OCI-LY1 (cell line): ENCODE measurements at regions not wholly inside any gene's neighbourhood (a gene's known extent, or its start where the extent isn't known, plus 50 kb on each side); places are given as distances from the start of the nearest gene placed in this dataset.

Experiments
- H2AFZ ChIP-seq: fragments of 200-600 bp; sonication (generic), shearing (Covaris generic); 2 replicates; pipeline ENCODE4 v1.6.0; 2014; ENCODE audit warnings: antibody characterized with exemption, mild to moderate bottlenecking, low read length
- H3F3A ChIP-seq: fragments of 200-600 bp; sonication (generic), shearing (Covaris generic); 2 replicates; pipeline ENCODE4 v1.6.0; 2014; ENCODE audit warnings: mild to moderate bottlenecking, antibody characterized with exemption, low read length, moderate library complexity; ENCODE audit not compliant: insufficient read depth
- H3K27ac ChIP-seq: fragments of 200-600 bp; sonication (generic); 2 replicates; pipeline ENCODE4 v1.5.1; 2014; ENCODE audit warnings: low read length, mixed run types, mild to moderate bottlenecking, low read depth; ENCODE audit not compliant: poor library complexity, severe bottlenecking
- H3K27me3 ChIP-seq: fragments of 200-600 bp; sonication (generic); 2 replicates; pipeline ENCODE4 v1.6.0; 2014; ENCODE audit warnings: antibody characterized with exemption, mild to moderate bottlenecking, low read length, moderate library complexity; ENCODE audit not compliant: insufficient read depth
- H3K36me3 ChIP-seq: fragments of 200-600 bp; sonication (generic); 2 replicates; pipeline ENCODE4 v1.6.1; 2014; ENCODE audit warnings: mild to moderate bottlenecking, antibody characterized with exemption, low read length, moderate library complexity, mixed read lengths; ENCODE audit not compliant: insufficient read depth
- H3K4me1 ChIP-seq: fragments of 200-600 bp; sonication (generic); 2 replicates; pipeline ENCODE4 v1.5.1; 2014; ENCODE audit warnings: mild to moderate bottlenecking, low read length, moderate library complexity; ENCODE audit not compliant: insufficient read depth, severe bottlenecking
- H3K4me2 ChIP-seq: fragments of 200-600 bp; sonication (generic), shearing (Covaris generic); 2 replicates; pipeline ENCODE4 v1.6.1; 2014; ENCODE audit warnings: low read length
- H3K4me3 ChIP-seq: fragments of 200-600 bp; sonication (generic); 2 replicates; pipeline ENCODE4 v1.5.1; 2014; ENCODE audit warnings: low read length, low read depth, mild to moderate bottlenecking, mixed read lengths; ENCODE audit not compliant: poor library complexity, severe bottlenecking
- H3K79me2 ChIP-seq: fragments of 200-600 bp; shearing (Covaris generic); 2 replicates; pipeline ENCODE4 v1.6.1; 2016; ENCODE audit warnings: mixed run types, low read length, mixed read lengths; ENCODE audit not compliant: insufficient read depth
- H3K9ac ChIP-seq: fragments of 200-600 bp; sonication (generic), shearing (Covaris generic); 2 replicates; pipeline ENCODE4 v1.6.1; 2014; ENCODE audit warnings: mild to moderate bottlenecking, low read length, mixed read lengths
- H3K9me2 ChIP-seq: fragments of 200-600 bp; sonication (generic), shearing (Covaris generic); 2 replicates; pipeline ENCODE4 v1.6.1; 2014; ENCODE audit warnings: low read depth, mild to moderate bottlenecking, low read length, mixed read lengths
- H3K9me3 ChIP-seq: fragments of 200-600 bp; shearing (Covaris generic); 2 replicates; pipeline ENCODE4 v1.6.1; 2014; ENCODE audit warnings: low read length, mixed read lengths
- H4K20me1 ChIP-seq: fragments of 200-600 bp; sonication (generic), shearing (Covaris generic); 2 replicates; pipeline ENCODE4 v1.6.0; 2016; ENCODE audit warnings: mild to moderate bottlenecking, low read length; ENCODE audit not compliant: insufficient read depth
- CTCF ChIP-seq: fragments of 200-600 bp; sonication (generic), shearing (Covaris generic); IDR thresholded peaks from 2 replicates; pipeline ENCODE4 v1.5.1; 2017; ENCODE audit warnings: mild to moderate bottlenecking, antibody characterized with exemption, low read length, moderate library complexity, mixed read lengths
- EZH2 ChIP-seq: fragments of 200-600 bp; sonication (generic), shearing (Covaris generic); IDR thresholded peaks from 2 replicates; pipeline ENCODE4 v1.8.0; 2017; ENCODE audit warnings: borderline replicate concordance, mixed run types, mild to moderate bottlenecking, antibody characterized with exemption, low read length, moderate library complexity, mixed read lengths

GRCh38 chr1:30420519-30421050 is 302.8 kb downstream of the MATN1 start:
- Histone ChIP-seq H3K9me2 (no peaks in the 10 kb centered on the region), H3K4me2 (no peak overlapping the region), H4K20me1 (no peaks in the 10 kb centered on the region), H3K27me3 (no peaks in the 10 kb centered on the region), H3K9ac (no peak overlapping the region), H3K9me3 (no peaks in the 10 kb centered on the region), H3F3A (no peaks in the 10 kb centered on the region), H3K4me1 (no peaks in the 10 kb centered on the region), H3K36me3 (no peaks in the 10 kb centered on the region), H3K4me3 (no peak overlapping the region), H3K27ac (no peak overlapping the region), H2AFZ (no peak overlapping the region), H3K79me2 (no peaks in the 10 kb centered on the region)
- TF ChIP-seq EZH2: no peak
- no peak for TF ChIP-seq CTCF

GRCh38 chr1:30419831-30420230 is 303.6 kb downstream of the MATN1 start:
- Histone ChIP-seq H3K4me3 (no peak overlapping the region), H3K79me2 (no peaks in the 10 kb centered on the region), H3K9ac (no peak overlapping the region), H3K4me1 (no peaks in the 10 kb centered on the region), H3K36me3 (no peaks in the 10 kb centered on the region), H2AFZ (no peak overlapping the region), H4K20me1 (no peaks in the 10 kb centered on the region), H3K27me3 (no peaks in the 10 kb centered on the region), H3K9me3 (no peaks in the 10 kb centered on the region), H3K27ac (no peak overlapping the region), H3K4me2 (no peak overlapping the region), H3F3A (no peaks in the 10 kb centered on the region), H3K9me2 (no peaks in the 10 kb centered on the region)
- no peak for TF ChIP-seq CTCF
- no peak for TF ChIP-seq EZH2

- Histone ChIP-seq H3K9me2 (no peaks in the 10 kb centered on the region), H3K36me3 (no peaks in the 10 kb centered on the region), H3K4me2 (no peak overlapping the region), H4K20me1 (no peaks in the 10 kb centered on the region), H3K4me3 (no peak overlapping the region), H3F3A (no peaks in the 10 kb centered on the region), H3K27me3 (no peaks in the 10 kb centered on the region), H3K27ac (no peak overlapping the region), H3K4me1 (no peaks in the 10 kb centered on the region), H2AFZ (no peak overlapping the region), H3K79me2 (no peaks in the 10 kb centered on the region), H3K9ac (no peak overlapping the region), H3K9me3 (no peaks in the 10 kb centered on the region)
- TF ChIP-seq EZH2 (no peak), CTCF (no peak)
These were observed 304.3 kb downstream of the MATN1 start for GRCh38 chr1:30418939-30419720.
